Spleen (tissue), 7 donors: ENCODE measurements at regions not wholly inside any gene's neighbourhood (a gene's known extent, or its start where the extent isn't known, plus 50 kb on each side); places are given as distances from the start of the nearest gene placed in this dataset.

Experiments used
- CTCF ChIP-seq, 11 experiments: fragments of 200-600 bp in 7 of 11; fragments of 450-650 bp in 4 of 11; sonication (generic) in 4 of 11; IDR thresholded peaks in 8 of 11; conservative IDR thresholded peaks in 3 of 11; 1 replicate in 7 of 11; 2 replicates in 4 of 11; pipeline versions ENCODE4 v1.4.0 to v1.8.0; 2016 to 2021; ENCODE audit warnings: antibody characterized with exemption in 11 of 11, inconsistent platforms in 4 of 11, mild to moderate bottlenecking in 1 of 11
- POLR2A ChIP-seq, 3 donors: fragments of 450-650 bp; IDR thresholded peaks; one replicate each; pipeline ENCODE4 v1.5.1; 2017; ENCODE audit warnings: antibody characterized with exemption in 3 of 3, mild to moderate bottlenecking in 1 of 3
- donor health status: DM: no; HTN: no; CAD: no; lungs with moderate emphysema.
- donor health status: DM: no; HTN: no; CAD: no.
- donor health status: DM: no; HTN: no; CAD: no.

- TF ChIP-seq POLR2A (IDR thresholded peaks at IDR 0.05) (no peak), CTCF (IDR thresholded peaks at IDR 0.05 in 8 of 11, conservative IDR thresholded peaks at IDR 0.05 in 3 of 11) (no peak)
Measured at GRCh38 chr1:177849130-177849529, 120.7 kb downstream of the SEC16B start.
